KBM-7 (cell line): ENCODE measurements at regions not wholly inside any gene's neighbourhood (a gene's known extent, or its start where the extent isn't known, plus 50 kb on each side); places are given as distances from the start of the nearest gene placed in this dataset.
"Not testable (repeated sequence)": the region's sequence is repeated elsewhere in the genome, so short reads cannot be mapped to it uniquely, and the experiment has no call there.

ENCODE experiments used
- DNase-seq: peaks from one replicate; pipeline ENCODE4 v3.0.0-alpha.2; 2015
- in situ Hi-C: fragments of 300-500 bp; cut with MboI; formaldehyde crosslinking; loops from 2 replicates; pipeline ENCODE4 v1.14.3; 2020; ENCODE audit warnings: low sequenced_read_pairs, low pct_unique_long_range_greater_than_20kb, mixed read lengths

DNA sequence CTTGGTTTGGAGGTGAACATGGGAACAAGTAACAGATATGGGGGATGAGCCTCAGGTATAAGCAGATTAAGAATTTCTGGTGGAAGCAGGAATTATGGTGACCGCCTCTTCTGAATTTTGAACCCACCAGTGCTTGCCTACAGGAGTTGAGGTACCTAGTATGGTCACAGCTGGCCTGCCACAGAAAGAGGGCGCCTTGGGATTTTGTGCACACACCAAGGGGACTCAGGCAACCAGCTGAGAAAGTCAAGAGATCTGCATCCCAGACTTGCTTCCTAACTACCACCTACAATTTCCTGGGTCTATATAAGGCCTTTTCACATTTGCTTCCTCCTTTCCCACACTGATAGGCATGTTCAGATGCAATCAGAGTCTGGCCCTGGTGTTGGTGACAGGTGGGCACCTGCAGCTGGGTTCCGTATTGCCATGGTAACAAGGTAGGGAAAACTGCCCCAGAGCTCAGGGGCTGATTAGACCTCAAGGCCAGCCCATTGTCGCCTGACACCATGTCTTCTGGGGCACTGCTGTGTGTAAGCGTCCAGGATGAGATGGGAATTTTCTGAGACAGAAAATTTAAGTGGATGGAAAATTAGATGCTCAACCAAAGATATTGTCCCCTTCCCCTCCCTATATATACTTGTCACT is 75.9 kb upstream of the RASGRF1 start:
- no peak for DNase-seq
- in situ Hi-C loops: no loop called here

DNA sequence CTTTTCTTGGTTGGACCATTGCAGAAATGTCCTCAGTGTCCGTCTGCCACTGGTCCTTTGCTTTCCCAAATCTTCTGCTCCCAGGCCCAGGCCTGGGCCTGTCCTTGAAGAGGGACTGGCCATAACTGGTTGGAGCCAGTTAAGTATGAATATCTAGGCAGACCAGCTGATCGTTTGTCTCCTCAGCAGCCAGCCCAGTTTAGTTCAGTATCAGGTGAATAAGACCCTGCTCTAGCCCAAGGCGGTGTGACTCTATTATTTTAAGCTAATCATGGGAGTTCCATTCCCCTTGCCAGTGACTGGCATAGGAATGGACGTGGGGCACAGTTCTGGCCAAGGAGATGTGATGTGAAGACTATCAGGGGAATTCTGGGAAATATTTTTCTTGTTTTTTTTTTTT is 73.9 kb upstream of the RASGRF1 start:
- no peak for DNase-seq
- in situ Hi-C loops: no loop called here

DNA sequence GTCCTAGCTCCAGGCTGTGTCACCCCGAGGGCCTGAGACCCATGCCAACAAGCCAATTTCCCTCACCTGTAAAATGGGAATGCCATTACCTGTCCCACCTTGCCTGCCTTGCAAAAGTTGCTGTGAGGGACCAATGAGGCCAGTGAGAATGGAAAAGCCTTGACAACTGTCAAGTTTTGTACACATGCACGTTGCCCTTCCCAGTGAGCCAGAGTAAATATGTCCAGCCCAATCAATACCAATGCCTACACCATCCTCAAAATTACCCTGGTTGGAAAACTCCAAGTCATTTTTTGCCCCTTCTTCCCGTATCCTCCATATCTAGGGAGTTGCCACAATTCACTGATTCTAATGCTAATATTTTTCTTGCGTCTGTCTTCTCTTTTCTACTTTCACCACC is 73.5 kb upstream of the RASGRF1 start:
- in situ Hi-C loops: no loop called here

DNA sequence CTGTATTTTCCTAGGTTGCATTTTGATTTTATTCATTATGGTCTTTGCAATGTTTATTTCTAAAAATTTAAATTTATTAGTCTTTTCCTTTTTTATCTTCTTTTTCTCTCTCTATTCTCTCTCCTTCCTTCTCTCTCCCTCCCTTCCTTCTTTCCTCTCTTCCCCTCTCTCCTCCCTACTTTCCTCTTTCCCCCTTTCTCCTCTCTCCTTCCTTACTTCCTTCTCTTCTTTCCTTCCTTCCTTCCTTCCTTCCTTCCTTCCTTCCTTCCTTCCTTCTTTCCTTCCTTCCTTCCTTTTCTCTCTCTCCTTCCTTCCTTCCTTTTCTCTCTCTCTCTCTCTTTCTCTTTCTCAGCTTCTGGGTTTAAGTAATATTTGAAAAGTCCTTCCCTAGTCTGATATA is 72.8 kb upstream of the RASGRF1 start:
- DNase-seq: no peak
- in situ Hi-C loops: no loop called here

More for the DNA sequence above, 73.5 kb upstream of the RASGRF1 start:
- DNase-seq: no peak

DNA sequence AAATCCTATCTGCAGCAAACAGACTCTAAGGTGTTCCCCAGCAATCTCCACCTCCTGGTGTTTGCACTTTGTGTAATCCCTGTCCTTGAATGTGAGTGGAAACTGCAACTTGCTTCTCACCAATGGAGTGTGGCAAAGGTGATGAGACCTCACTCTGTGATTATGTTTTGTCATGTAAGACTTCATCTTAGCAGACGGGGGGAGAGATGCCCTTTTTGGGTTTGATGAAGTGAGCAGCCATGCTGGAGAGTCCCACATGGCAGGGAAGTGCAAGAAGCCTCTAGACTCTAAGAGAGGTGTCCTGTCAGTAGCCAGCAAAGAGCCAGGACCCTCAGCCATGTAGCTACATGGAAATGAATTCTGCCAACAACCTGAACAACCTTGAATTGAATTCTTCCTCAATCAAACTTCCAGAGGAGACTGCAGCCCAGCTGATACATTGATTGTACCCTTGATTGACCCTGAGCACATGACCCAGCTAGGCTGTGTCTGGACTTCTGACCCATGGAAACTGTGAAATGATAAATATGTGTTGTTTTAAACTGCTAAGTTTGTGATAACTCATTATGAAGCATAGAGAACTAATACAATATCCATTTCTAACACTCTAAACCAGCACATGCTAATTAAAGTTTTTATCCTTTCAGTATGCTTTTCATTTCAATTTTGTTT is 71.4 kb upstream of the RASGRF1 start:
- DNase-seq: no peak
- in situ Hi-C loops: no loop called here

DNA sequence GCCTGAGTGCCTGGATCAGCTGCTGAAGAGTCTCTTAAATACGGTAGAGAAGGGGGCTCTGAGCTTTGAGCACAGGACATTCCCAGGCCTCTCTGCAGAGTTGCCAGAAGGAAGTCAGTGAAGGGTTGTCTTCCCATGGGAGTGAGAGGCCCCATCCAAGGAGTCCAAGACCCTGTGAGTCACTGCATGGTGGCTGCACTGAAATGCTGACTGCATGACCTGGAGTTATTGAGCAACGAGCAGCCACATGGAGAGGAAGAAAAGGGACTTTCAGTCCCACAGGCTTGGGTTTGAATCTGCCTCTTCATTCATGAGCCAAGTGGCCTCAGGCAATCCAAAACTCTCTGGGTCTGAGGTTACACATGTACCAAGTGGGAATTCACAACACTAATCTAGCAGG is 69.6 kb upstream of the RASGRF1 start:
- no peak for DNase-seq
- in situ Hi-C loops: no loop called here

DNA sequence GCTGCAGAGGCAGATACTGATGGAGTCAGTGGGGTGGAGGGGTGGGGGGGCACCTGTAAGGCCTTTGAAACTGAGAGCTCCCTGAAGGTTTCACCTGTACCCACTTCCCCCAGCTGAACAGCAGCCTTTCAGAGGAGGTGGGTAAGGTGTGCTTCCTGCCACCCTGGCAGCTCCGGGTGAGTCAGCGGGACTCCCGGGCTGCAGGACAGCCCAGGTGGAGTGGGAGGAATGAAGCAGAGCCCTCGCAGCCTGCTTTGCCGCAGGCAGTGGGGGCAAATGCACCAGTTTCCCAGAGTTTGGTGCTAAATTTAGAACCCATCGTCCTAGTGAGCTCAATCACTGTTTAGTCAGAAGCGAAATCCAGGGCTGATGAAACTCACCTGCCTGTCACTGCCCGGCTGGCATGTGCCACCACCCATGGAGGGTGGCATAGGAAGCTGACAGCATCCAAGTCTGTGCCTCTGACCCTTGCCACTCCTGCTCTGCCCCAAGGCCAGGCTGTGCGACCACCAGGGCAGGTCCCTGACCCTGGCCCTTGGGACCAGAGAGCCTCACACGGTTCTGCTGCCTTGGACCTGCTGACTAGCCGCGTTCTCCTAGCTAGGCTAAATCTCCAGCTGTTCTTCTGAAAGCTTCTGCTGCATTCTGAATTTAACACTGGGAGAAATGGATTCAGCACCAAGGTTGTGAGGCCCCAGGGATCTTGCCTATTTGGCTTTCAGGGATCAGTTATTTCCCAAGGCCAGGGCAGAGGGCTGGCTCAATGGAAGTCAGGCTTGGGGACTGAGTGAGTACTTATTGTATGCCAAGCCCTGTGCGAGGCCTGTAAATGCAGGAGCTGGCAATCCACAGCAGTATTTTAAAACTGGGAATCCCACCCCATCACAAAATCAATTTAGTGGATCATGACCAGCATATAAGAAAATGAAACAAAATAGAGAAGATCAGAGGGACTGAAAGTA is 67.3 kb upstream of the RASGRF1 start:
- in situ Hi-C loops: no loop called here
- no peak for DNase-seq

DNA sequence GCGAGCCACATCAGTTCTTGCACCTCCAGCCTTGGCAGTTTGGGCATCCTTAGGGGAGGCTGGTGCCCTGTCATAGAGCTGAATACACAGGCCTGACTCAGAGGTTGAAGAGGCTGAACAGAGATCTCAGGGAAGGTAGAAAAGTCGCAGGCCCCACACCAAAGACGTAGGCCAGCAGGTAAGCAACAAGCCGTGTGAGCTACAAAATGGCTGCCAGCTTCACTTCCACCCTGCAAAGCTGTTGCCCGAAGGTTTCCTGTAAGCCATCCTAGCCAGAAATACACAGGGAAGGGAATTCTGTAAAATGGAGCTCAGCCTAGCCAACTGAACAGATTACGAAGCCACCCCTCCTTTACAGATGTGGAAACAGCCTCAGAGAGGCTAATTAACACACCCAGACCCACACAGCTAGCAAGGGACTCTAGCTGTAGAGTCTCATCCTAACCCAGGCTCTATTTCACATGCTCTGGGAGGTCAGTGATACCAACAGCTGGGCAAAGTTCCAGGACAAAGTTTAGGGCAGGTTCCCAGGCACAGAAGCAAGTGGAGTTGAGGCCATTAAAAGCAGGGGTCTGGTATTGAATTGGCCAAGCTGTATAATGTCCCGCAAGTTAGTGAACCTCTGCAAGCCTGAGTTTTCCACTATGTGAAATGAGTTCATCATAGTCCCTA is 66.3 kb upstream of the RASGRF1 start:
- in situ Hi-C loops: no loop called here

DNA sequence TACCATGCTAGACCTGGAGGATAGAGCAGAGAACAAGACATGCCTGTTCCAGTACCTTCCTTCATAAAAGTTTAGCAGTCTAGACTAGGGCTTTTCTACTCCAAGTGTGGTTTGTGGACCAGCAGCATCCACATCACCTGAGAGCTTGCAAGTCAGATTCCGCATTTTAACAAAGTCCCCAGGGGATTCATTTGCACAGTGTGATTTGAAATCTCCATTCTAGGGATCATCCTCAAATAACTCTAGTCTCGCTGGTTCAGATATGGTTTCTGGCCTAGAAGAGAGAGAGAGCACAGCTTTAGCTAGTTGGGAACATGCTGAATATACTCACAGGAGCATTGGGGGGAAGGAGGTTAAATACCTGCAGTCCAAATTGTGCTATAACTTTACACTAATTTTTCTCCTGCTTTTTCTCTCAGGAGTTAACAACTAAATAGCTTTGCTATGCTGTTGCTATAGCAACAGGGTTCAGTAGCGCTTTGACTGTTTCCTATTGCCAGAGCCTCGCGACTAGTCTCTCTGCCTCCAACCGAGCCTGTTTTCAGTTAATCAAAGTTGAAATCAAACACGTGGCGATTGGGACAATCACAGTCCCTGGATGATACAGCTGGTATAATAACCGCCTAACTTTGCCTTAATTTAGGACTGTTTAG is 64.0 kb upstream of the RASGRF1 start:
- in situ Hi-C loops: no loop called here
- no peak for DNase-seq

More for the DNA sequence above, 66.3 kb upstream of the RASGRF1 start:
- DNase-seq: no peak

DNA sequence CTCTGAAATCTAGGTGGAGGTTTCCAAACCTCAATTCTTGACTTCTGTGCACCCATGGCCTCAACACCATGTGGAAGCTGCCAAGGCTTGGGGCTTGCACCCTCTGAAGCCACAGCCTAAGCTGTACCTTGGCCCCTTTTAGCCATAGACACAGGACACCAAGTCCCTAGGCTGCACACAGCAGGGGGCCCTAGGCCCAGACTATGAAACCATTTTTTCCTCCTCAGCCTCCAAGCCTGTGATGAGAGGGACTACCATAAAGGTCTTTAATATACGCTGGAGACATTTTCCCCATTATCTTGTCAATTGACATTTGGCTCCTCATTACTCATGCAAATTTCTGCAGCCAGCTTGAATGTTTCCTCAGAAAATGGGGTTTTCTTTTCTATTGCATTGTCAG is 53.7 kb upstream of the RASGRF1 start:
- DNase-seq, in situ Hi-C loops: not testable (repeated sequence)

DNA sequence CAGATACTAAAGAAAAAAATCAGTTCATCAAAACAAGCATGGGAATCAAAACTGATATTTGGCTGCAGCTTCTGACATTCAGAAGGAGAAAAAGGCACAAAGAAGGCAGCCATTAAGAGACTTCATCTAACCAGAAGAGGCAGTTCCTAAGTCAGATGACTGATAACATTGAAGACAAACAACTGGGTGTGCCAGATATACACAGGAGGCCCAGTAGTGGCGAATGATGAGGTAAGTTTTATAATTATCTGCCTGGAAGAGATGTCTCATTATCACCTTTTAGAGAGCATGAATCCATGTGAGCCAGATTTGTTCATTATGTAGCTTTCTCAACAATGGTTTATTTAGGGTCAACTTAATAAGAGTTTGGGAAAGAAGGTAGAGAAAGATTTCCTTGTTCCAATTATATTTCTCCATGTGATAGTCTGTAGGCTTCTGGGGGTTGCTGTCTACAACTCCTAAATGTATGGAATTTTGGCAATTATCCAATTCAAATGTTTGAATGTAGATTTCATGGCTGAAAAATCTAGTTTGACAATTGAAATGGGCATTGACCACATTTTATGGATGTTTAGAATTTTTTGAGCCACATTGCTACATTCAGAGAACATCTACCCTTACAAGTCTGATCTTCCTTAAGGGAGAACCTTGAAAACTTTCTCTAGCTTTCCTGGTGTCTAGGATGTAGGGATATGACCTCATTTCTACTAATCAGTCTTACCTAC is 50.4 kb upstream of the RASGRF1 start:
- in situ Hi-C loops: no loop called here
- DNase-seq: no peak
